Renal cortex interstitium (tissue), 11 donors: ENCODE measurements at regions not wholly inside any gene's neighbourhood (a gene's known extent, or its start where the extent isn't known, plus 50 kb on each side); places are given as distances from the start of the nearest gene placed in this dataset.

ENCODE experiments used
- DNase-seq, 11 donors: peaks; one replicate each; pipeline ENCODE4 v3.0.0-alpha.2; 2013; ENCODE audit warnings: low read depth in 9 of 11, low spot score in 4 of 11; ENCODE audit errors: extremely low read depth in 1 of 11

- DNase-seq = no peak
Measured at GRCh38 chr12:100733817-100734593, 60.6 kb upstream of the ANO4 start.

- no peak for DNase-seq
Measured at GRCh38 chr12:100737168-100737567, 57.4 kb upstream of the ANO4 start.

- DNase-seq = no peak
Measured at GRCh38 chr12:100738086-100738485, 56.5 kb upstream of the ANO4 start.

DNA sequence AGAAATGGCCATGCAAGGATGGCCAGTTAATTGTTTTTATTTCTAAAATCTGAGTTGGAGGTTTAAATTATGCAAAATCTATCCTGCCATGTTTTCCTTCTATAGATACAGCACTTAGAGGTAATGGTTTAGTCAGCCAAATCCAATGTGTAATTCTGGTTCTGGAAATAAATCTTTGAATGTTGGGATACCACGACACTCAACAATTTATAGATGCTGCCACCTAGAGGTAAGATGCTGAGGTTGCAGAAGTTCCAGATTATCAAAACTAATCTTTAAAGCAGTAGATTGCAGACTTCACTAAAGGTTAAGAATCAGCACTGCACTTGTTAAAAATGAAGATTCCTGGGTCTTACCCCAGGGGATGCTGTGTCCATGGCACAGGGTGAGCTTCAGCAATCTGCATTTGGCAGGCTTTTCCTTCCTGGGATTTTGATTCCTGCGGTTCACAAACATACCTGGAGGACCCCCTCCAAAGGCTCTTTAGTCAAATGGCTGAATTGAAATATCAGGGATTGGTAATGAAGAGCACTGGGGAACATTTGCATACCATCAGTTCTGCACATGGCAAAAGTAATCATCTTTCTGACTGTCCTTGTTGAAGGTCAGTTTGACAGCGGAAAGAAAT is 53.4 kb upstream of the ANO4 start:
- DNase-seq = peak in 1 of 11 donors; percentile 8

GRCh38 chr12:100743060-100743459 is 51.5 kb upstream of the ANO4 start:
- no peak for DNase-seq
